WTC11 (cell line): ENCODE measurements at regions not wholly inside any gene's neighbourhood (a gene's known extent, or its start where the extent isn't known, plus 50 kb on each side); places are given as distances from the start of the nearest gene placed in this dataset.

Source experiments
- ATAC-seq: fragments of 200-7000 bp; cut with Tn5 transposase; 2 replicates; pipeline ENCODE4 v1.10.0; 2021; ENCODE audit warnings: mild to moderate bottlenecking, moderate library complexity
- CTCF ChIA-PET: fragments of 300-600 bp; sonication (Branson Sonifier 250); formaldehyde crosslinking; loops from one replicate; lab custom pipeline; 2021; ENCODE audit warnings: antibody characterized with exemption; lab: Charles Lee
- POLR2A ChIA-PET: fragments of 350-600 bp; sonication (Branson Sonifier 250); formaldehyde crosslinking; loops from one replicate; lab custom pipeline; 2021; ENCODE audit warnings: antibody characterized with exemption; lab: Charles Lee
- DNase-seq: peaks from one replicate; pipeline ENCODE4 v3.0.0; 2021; ENCODE audit warnings: low spot score
- H3K27ac Mint-ChIP-seq: 2 replicates; pipeline ENCODE4 v1.8.0; 2021; ENCODE audit warnings: mixed read lengths
- H3K27me3 Mint-ChIP-seq: 2 replicates; pipeline ENCODE4 v1.8.0; 2021; ENCODE audit warnings: low read depth, mild to moderate bottlenecking, moderate library complexity, mixed read lengths
- H3K36me3 Mint-ChIP-seq: 2 replicates; pipeline ENCODE4 v1.8.0; 2021; ENCODE audit warnings: mixed read lengths
- H3K4me1 Mint-ChIP-seq: 2 replicates; pipeline ENCODE4 v1.8.0; 2022; ENCODE audit warnings: mixed read lengths
- H3K4me3 Mint-ChIP-seq: 2 replicates; pipeline ENCODE4 v1.8.0; 2021; ENCODE audit warnings: mild to moderate bottlenecking, moderate library complexity, mixed read lengths
- H3K9me3 Mint-ChIP-seq: 2 replicates; pipeline ENCODE4 v1.8.0; 2021; ENCODE audit warnings: mixed read lengths
- CREM ChIP-seq: sonication (generic); formaldehyde crosslinking; IDR thresholded peaks from 2 replicates; pipeline ENCODE4 v1.8.1; 2022; ENCODE audit warnings: mild to moderate bottlenecking, missing genetic modification reagents, moderate library complexity
- GRHL2 ChIP-seq: fragments of 250-450 bp; sonication (Bioruptor Pico); IDR thresholded peaks from 2 replicates; pipeline ENCODE4 v1.8.0; 2022; ENCODE audit warnings: mild to moderate bottlenecking, moderate library complexity; ENCODE audit not compliant: insufficient replicate concordance, severe bottlenecking
- MXD4 ChIP-seq: fragments of 250-450 bp; sonication (Bioruptor Pico); IDR thresholded peaks from 2 replicates; pipeline ENCODE4 v1.8.0; 2021; ENCODE audit warnings: mild to moderate bottlenecking, moderate library complexity, borderline replicate concordance
- MYBL2 ChIP-seq: sonication (generic); formaldehyde crosslinking; IDR thresholded peaks from 2 replicates; pipeline ENCODE4 v1.8.1; 2023; ENCODE audit warnings: mild to moderate bottlenecking, moderate library complexity, missing genetic modification reagents
- NR1H2 ChIP-seq: sonication (generic); formaldehyde crosslinking; IDR thresholded peaks from 2 replicates; pipeline ENCODE4 v1.9.0; 2021; ENCODE audit warnings: mild to moderate bottlenecking, moderate library complexity, missing genetic modification reagents
- TCF7 ChIP-seq: sonication (generic); formaldehyde crosslinking; IDR thresholded peaks from 2 replicates; pipeline ENCODE4 v1.8.0; 2022; ENCODE audit warnings: mild to moderate bottlenecking, low read depth, missing genetic modification reagents, moderate library complexity
- ZNF416 ChIP-seq: fragments of 250-450 bp; sonication (Bioruptor Pico); IDR thresholded peaks from 2 replicates; pipeline ENCODE4 v1.9.0; 2021; ENCODE audit warnings: mild to moderate bottlenecking, inconsistent platforms
- TF ChIP-seq, protein P1 (sequence below): fragments of 250-450 bp; sonication (Bioruptor Pico); IDR thresholded peaks from 2 replicates; pipeline ENCODE4 v1.9.0; 2021; ENCODE audit warnings: mild to moderate bottlenecking
- TF ChIP-seq, protein P2 (sequence below): sonication (generic); formaldehyde crosslinking; IDR thresholded peaks from 2 replicates; pipeline ENCODE4 v1.8.0; 2022; ENCODE audit warnings: mild to moderate bottlenecking, missing genetic modification reagents
- TF ChIP-seq, protein P3 (sequence below): fragments of 250-450 bp; sonication (Bioruptor Pico); IDR thresholded peaks from 2 replicates; pipeline ENCODE4 v2.1.2; 2022; ENCODE audit warnings: mild to moderate bottlenecking, moderate library complexity
- TF ChIP-seq, protein P4 (sequence below): sonication (generic); formaldehyde crosslinking; IDR thresholded peaks from 2 replicates; pipeline ENCODE4 v1.8.0; 2023; ENCODE audit warnings: missing genetic modification reagents
- TF ChIP-seq, protein P5 (sequence below): fragments of 200-600 bp; IDR thresholded peaks from 2 replicates; pipeline ENCODE4 v1.8.0; 2022; ENCODE audit warnings: antibody characterized with exemption
- TF ChIP-seq, protein P6 (sequence below): sonication (generic); formaldehyde crosslinking; IDR thresholded peaks from 2 replicates; pipeline ENCODE4 v1.8.0; 2022; ENCODE audit warnings: mild to moderate bottlenecking, missing genetic modification reagents
- TF ChIP-seq, protein P7 (sequence below): sonication (generic); formaldehyde crosslinking; IDR thresholded peaks from 2 replicates; pipeline ENCODE4 v1.8.1; 2022; ENCODE audit warnings: missing genetic modification reagents, borderline replicate concordance

DNA sequence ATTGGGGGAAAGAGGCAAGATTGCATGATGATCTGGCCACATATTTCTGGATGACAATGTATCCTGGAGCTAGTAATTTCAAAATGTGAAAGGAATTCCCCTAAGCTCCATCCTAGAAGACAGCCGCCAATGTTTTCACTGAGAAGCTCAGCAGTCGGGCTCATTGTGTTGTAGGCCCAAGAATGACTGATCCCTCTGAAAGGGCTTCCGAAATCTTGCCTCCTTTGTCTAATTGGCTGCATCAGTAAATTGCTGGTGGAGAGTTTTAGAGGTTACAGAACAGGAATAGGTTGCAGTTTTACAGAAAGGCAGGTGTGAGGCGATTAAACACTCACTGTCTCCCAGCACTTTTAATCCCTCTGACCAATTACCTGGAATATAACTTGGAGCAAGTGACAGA lies 464.1 kb upstream of the SALL1 start (continued):
- TF ChIP-seq, protein P1, sequence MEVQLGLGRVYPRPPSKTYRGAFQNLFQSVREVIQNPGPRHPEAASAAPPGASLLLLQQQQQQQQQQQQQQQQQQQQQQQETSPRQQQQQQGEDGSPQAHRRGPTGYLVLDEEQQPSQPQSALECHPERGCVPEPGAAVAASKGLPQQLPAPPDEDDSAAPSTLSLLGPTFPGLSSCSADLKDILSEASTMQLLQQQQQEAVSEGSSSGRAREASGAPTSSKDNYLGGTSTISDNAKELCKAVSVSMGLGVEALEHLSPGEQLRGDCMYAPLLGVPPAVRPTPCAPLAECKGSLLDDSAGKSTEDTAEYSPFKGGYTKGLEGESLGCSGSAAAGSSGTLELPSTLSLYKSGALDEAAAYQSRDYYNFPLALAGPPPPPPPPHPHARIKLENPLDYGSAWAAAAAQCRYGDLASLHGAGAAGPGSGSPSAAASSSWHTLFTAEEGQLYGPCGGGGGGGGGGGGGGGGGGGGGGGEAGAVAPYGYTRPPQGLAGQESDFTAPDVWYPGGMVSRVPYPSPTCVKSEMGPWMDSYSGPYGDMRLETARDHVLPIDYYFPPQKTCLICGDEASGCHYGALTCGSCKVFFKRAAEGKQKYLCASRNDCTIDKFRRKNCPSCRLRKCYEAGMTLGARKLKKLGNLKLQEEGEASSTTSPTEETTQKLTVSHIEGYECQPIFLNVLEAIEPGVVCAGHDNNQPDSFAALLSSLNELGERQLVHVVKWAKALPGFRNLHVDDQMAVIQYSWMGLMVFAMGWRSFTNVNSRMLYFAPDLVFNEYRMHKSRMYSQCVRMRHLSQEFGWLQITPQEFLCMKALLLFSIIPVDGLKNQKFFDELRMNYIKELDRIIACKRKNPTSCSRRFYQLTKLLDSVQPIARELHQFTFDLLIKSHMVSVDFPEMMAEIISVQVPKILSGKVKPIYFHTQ (CRISPR knock-in tag): no peak
- TF ChIP-seq, protein P2, sequence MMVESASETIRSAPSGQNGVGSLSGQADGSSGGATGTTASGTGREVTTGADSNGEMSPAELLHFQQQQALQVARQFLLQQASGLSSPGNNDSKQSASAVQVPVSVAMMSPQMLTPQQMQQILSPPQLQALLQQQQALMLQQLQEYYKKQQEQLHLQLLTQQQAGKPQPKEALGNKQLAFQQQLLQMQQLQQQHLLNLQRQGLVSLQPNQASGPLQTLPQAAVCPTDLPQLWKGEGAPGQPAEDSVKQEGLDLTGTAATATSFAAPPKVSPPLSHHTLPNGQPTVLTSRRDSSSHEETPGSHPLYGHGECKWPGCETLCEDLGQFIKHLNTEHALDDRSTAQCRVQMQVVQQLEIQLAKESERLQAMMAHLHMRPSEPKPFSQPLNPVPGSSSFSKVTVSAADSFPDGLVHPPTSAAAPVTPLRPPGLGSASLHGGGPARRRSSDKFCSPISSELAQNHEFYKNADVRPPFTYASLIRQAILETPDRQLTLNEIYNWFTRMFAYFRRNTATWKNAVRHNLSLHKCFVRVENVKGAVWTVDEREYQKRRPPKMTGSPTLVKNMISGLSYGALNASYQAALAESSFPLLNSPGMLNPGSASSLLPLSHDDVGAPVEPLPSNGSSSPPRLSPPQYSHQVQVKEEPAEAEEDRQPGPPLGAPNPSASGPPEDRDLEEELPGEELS: no peak
- TF ChIP-seq NR1H2 (CRISPR knock-in tag): no peak
- no peak for TF ChIP-seq CREM (CRISPR knock-in tag)
- no peak for TF ChIP-seq ZNF416 (CRISPR knock-in tag)
- TF ChIP-seq MXD4 (CRISPR knock-in tag): no peak
- TF ChIP-seq MYBL2: no peak
- no peak for TF ChIP-seq GRHL2 (CRISPR knock-in tag)
- TF ChIP-seq, protein P3, sequence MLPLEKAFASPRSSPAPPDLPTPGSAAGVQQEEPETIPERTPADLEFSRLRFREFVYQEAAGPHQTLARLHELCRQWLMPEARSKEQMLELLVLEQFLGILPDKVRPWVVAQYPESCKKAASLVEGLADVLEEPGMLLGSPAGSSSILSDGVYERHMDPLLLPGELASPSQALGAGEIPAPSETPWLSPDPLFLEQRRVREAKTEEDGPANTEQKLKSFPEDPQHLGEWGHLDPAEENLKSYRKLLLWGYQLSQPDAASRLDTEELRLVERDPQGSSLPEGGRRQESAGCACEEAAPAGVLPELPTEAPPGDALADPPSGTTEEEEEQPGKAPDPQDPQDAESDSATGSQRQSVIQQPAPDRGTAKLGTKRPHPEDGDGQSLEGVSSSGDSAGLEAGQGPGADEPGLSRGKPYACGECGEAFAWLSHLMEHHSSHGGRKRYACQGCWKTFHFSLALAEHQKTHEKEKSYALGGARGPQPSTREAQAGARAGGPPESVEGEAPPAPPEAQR (CRISPR knock-in tag): no peak

DNA sequence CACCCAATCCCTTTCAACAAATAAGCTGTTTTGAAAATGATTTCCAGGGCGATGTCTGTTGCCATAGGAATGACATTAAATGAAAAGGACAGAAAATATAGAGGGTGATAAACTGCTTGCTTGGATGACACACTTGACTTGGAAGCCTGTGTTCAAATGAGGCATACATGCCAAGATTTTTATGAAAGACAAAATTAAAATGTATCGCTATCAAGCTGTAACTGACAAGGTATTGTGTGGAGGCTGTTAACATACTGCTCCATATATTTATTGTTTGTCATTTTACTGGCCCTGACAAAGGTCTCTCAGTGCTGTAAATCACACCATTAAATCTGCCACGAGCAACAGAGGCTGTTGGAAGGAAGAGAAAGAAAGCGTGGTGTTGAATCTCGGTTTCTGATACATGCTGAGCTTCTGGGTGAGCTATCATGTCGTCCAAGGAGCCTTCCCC lies 456.2 kb upstream of the SALL1 start:
- H3K4me1 Mint-ChIP-seq: no peaks in the 10 kb centered on the region; the same call in 1 of the 2 replicates
- no peaks in the 10 kb centered on the region; the same call in 1 of the 2 replicates for H3K36me3 Mint-ChIP-seq
- ATAC-seq (no peak), DNase-seq (no peak)
- H3K4me3 Mint-ChIP-seq: no peak overlapping the region
- POLR2A ChIA-PET: interaction anchor here (1.2 kb wide), 1 partner anchor 34 kb away, joined by 3 read pairs; no protein-coding TSS in a partner anchor
- H3K27ac Mint-ChIP-seq: no peak overlapping the region
- CTCF ChIA-PET: no interaction called here
- no peaks in the 10 kb centered on the region; the same call in 1 of the 2 replicates for H3K27me3 Mint-ChIP-seq
- H3K9me3 Mint-ChIP-seq: peaks cover 15% of the 10 kb centered on the region
- no peak for TF ChIP-seq TCF7
- TF ChIP-seq, protein P4, sequence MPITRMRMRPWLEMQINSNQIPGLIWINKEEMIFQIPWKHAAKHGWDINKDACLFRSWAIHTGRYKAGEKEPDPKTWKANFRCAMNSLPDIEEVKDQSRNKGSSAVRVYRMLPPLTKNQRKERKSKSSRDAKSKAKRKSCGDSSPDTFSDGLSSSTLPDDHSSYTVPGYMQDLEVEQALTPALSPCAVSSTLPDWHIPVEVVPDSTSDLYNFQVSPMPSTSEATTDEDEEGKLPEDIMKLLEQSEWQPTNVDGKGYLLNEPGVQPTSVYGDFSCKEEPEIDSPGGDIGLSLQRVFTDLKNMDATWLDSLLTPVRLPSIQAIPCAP: no peak
- TF ChIP-seq, protein P5, sequence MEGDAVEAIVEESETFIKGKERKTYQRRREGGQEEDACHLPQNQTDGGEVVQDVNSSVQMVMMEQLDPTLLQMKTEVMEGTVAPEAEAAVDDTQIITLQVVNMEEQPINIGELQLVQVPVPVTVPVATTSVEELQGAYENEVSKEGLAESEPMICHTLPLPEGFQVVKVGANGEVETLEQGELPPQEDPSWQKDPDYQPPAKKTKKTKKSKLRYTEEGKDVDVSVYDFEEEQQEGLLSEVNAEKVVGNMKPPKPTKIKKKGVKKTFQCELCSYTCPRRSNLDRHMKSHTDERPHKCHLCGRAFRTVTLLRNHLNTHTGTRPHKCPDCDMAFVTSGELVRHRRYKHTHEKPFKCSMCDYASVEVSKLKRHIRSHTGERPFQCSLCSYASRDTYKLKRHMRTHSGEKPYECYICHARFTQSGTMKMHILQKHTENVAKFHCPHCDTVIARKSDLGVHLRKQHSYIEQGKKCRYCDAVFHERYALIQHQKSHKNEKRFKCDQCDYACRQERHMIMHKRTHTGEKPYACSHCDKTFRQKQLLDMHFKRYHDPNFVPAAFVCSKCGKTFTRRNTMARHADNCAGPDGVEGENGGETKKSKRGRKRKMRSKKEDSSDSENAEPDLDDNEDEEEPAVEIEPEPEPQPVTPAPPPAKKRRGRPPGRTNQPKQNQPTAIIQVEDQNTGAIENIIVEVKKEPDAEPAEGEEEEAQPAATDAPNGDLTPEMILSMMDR: no peak
- TF ChIP-seq, protein P6, sequence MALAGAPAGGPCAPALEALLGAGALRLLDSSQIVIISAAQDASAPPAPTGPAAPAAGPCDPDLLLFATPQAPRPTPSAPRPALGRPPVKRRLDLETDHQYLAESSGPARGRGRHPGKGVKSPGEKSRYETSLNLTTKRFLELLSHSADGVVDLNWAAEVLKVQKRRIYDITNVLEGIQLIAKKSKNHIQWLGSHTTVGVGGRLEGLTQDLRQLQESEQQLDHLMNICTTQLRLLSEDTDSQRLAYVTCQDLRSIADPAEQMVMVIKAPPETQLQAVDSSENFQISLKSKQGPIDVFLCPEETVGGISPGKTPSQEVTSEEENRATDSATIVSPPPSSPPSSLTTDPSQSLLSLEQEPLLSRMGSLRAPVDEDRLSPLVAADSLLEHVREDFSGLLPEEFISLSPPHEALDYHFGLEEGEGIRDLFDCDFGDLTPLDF (CRISPR knock-in tag): no peak
- TF ChIP-seq, protein P7, sequence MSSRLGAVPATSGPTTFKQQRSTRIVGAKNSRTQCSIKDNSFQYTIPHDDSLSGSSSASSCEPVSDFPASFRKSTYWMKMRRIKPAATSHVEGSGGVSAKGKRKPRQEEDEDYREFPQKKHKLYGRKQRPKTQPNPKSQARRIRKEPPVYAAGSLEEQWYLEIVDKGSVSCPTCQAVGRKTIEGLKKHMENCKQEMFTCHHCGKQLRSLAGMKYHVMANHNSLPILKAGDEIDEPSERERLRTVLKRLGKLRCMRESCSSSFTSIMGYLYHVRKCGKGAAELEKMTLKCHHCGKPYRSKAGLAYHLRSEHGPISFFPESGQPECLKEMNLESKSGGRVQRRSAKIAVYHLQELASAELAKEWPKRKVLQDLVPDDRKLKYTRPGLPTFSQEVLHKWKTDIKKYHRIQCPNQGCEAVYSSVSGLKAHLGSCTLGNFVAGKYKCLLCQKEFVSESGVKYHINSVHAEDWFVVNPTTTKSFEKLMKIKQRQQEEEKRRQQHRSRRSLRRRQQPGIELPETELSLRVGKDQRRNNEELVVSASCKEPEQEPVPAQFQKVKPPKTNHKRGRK: no peak
